HCT116 (cell line): ENCODE measurements at regions not wholly inside any gene's neighbourhood (a gene's known extent, or its start where the extent isn't known, plus 50 kb on each side); places are given as distances from the start of the nearest gene placed in this dataset.

Source experiments
- ATAC-seq: fragments of 200-7000 bp; cut with Tn5 transposase; 2 replicates; pipeline ENCODE4 v1.9.1; 2020; ENCODE audit warnings: mild to moderate bottlenecking, moderate library complexity
- BruUV-seq: library from RNA; stranded (reverse); fragments of 400-500 nt; replicated peaks from 2 replicates; lab custom pipeline; 2021; lab: Mats Ljungman, UMichigan
- CTCF ChIA-PET: fragments of 300-600 bp; sonication (Branson Sonifier 250); formaldehyde crosslinking; loops from one replicate; lab custom pipeline; 2021; ENCODE audit warnings: antibody characterized with exemption; lab: Charles Lee
- POLR2A ChIA-PET: fragments of 300-600, 350-600 bp; sonication (Branson Sonifier 250); formaldehyde crosslinking; loops from one replicate; lab custom pipeline; 2021; ENCODE audit warnings: antibody characterized with exemption; lab: Charles Lee
- RAD21 ChIA-PET, 2 experiments: fragments of 300-600 bp; sonication (Branson Sonifier 250); formaldehyde crosslinking; loops; one replicate each; lab custom pipeline; 2023; ENCODE audit warnings: low total read pairs in 2 of 2; ENCODE audit not compliant: uncharacterized antibody in 2 of 2, unreplicated experiment in 2 of 2, low non-redundant PET in 1 of 2; lab: Charles Lee
- DNase-seq: peaks from one replicate; pipeline ENCODE4 v3.0.0-alpha.2; 2010; ENCODE audit warnings: low read depth, low spot score
- H2AFZ ChIP-seq: fragments of 200-600 bp; shearing (Covaris generic), sonication (generic); 2 replicates; pipeline ENCODE4 v1.6.1; 2017; ENCODE audit warnings: low read depth, mixed run types, mixed read lengths, antibody characterized with exemption, low read length; ENCODE audit not compliant: poor library complexity, severe bottlenecking
- H3K27ac ChIP-seq: 2 replicates; pipeline ENCODE4 v1.5.1; 2012; ENCODE audit warnings: low read depth, low read length
- H3K27me3 ChIP-seq: fragments of 200-600 bp; sonication (generic); 2 replicates; pipeline ENCODE4 v1.6.1; 2016; ENCODE audit warnings: mixed run types, low read length, mixed read lengths; ENCODE audit not compliant: insufficient read depth
- H3K36me3 ChIP-seq, 2 experiments: fragments of 200-500 bp in 1 of 2; fragments of 200-600 bp in 1 of 2; sonication (Bioruptor generic) in 1 of 2; sonication (generic) in 1 of 2; 2 replicates each; pipeline versions ENCODE4 v1.5.1 to v1.6.1; 2014 to 2016; ENCODE audit warnings: low read length in 2 of 2, inconsistent platforms in 1 of 2, mixed read lengths in 1 of 2, mixed run types in 1 of 2; ENCODE audit not compliant: insufficient read depth in 2 of 2, control insufficient read depth in 1 of 2
- H3K4me1 ChIP-seq, 2 experiments: fragments of 200-600 bp in 1 of 2; sonication (generic) in 1 of 2; 2 replicates each; pipeline versions ENCODE4 v1.5.1 to v1.6.1; 2012 to 2017; ENCODE audit warnings: low read length in 2 of 2, inconsistent platforms in 1 of 2, mild to moderate bottlenecking in 1 of 2, mixed read lengths in 1 of 2, mixed run types in 1 of 2, moderate library complexity in 1 of 2; ENCODE audit not compliant: insufficient read depth in 2 of 2, control insufficient read depth in 1 of 2
- H3K4me2 ChIP-seq: fragments of 200-600 bp; sonication (generic); 2 replicates; pipeline ENCODE4 v1.6.1; 2017; ENCODE audit warnings: mixed run types, low read length, mixed read lengths
- H3K4me3 ChIP-seq, 2 experiments: fragments of 200-600 bp in 1 of 2; sonication (generic) in 1 of 2; replicated peaks in 1 of 2; 2 replicates each; pipeline ENCODE4 v1.5.1; 2011 to 2016; ENCODE audit warnings: low read length in 2 of 2, control low read depth in 1 of 2, low read depth in 1 of 2, mild to moderate bottlenecking in 1 of 2, mixed read lengths in 1 of 2, mixed run types in 1 of 2
- H3K79me2 ChIP-seq: fragments of 200-600 bp; sonication (generic); 2 replicates; pipeline ENCODE4 v1.6.1; 2017; ENCODE audit warnings: mild to moderate bottlenecking, mixed run types, low read length, moderate library complexity, mixed read lengths; ENCODE audit not compliant: insufficient read depth
- H3K9ac ChIP-seq: fragments of 200-600 bp; sonication (generic); 2 replicates; pipeline ENCODE4 v1.6.1; 2016; ENCODE audit warnings: low read length, mixed read lengths
- H3K9me2 ChIP-seq: fragments of 200-600 bp; sonication (generic), shearing (Covaris generic); 2 replicates; pipeline ENCODE4 v1.6.1; 2017; ENCODE audit warnings: mixed run types, mild to moderate bottlenecking, moderate library complexity; ENCODE audit not compliant: insufficient read depth
- H3K9me3 ChIP-seq, 2 experiments: fragments of 200-500 bp in 1 of 2; fragments of 200-600 bp in 1 of 2; sonication (Bioruptor generic) in 1 of 2; sonication (generic) in 1 of 2; 2 replicates each; pipeline ENCODE4 v1.6.1; 2014 to 2017; ENCODE audit warnings: low read length in 2 of 2, mixed read lengths in 2 of 2, inconsistent platforms in 1 of 2, low read depth in 1 of 2, mild to moderate bottlenecking in 1 of 2, mixed run types in 1 of 2, moderate library complexity in 1 of 2; ENCODE audit not compliant: control insufficient read depth in 1 of 2, insufficient read depth in 1 of 2
- H4K20me1 ChIP-seq: fragments of 200-600 bp; sonication (generic), shearing (Covaris generic); 2 replicates; pipeline ENCODE4 v1.6.1; 2017; ENCODE audit warnings: mixed run types, mild to moderate bottlenecking, moderate library complexity; ENCODE audit not compliant: insufficient read depth
- CBX3 ChIP-seq: IDR thresholded peaks from 2 replicates; pipeline ENCODE4 v1.6.1; 2012; ENCODE audit warnings: low read depth
- EGR1 ChIP-seq: IDR thresholded peaks from 2 replicates; pipeline ENCODE4 v1.6.1; 2012; ENCODE audit warnings: low read depth
- EZH2phosphoT487 ChIP-seq: fragments of 200-600 bp; IDR thresholded peaks from 2 replicates; pipeline ENCODE4 v1.6.1; 2018; ENCODE audit warnings: antibody characterized with exemption, borderline replicate concordance
- JUND ChIP-seq: IDR thresholded peaks from 2 replicates; pipeline ENCODE4 v1.6.1; 2012
- SIN3A ChIP-seq: IDR thresholded peaks from 2 replicates; pipeline ENCODE4 v1.6.1; 2012; ENCODE audit warnings: low read depth
- SRF ChIP-seq: IDR thresholded peaks from 2 replicates; pipeline ENCODE4 v1.6.1; 2012; ENCODE audit warnings: low read depth
- YY1 ChIP-seq: IDR thresholded peaks from 2 replicates; pipeline ENCODE4 v1.6.1; 2011; ENCODE audit warnings: low read length, low read depth, moderate library complexity, mild to moderate bottlenecking; ENCODE audit not compliant: insufficient replicate concordance; ENCODE audit errors: extremely low read depth
- intact Hi-C: fragments of 100-400 bp; cut with micrococcal nuclease; formaldehyde crosslinking; loops from 2 replicates; pipeline ENCODE4 v1.10.0; 2022
- TF ChIP-seq, protein P1 (sequence below), 3 experiments: fragments of 200-600 bp in 1 of 3; sonication (generic) in 1 of 3; IDR thresholded peaks in 2 of 3; conservative IDR thresholded peaks in 1 of 3; 2 replicates each; pipeline ENCODE4 v1.5.1; 2012 to 2017; ENCODE audit warnings: low read depth in 2 of 3, low read length in 2 of 3, antibody characterized with exemption in 1 of 3, borderline replicate concordance in 1 of 3, control low read depth in 1 of 3, mild to moderate bottlenecking in 1 of 3, mixed read lengths in 1 of 3, mixed run types in 1 of 3, moderate library complexity in 1 of 3; ENCODE audit not compliant: insufficient read depth in 1 of 3

DNA sequence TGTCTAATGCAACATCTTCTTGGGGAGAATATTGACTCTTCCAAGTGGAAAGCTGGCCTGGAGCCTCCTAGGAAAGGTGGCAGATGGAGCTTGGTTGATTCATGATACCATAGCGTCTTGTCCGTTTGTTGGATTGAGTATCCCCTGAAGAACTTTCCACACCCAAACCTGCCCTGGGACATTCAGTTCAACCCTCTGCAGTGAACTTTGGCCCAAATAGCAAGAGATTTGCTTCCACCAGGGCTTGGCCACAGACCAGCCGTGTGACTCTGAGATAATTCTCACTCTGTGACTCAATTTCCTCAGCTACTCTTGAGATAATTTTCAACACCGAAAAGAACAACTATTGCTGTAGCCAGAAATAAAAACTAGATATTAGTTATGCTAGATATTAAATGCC lies 108.0 kb upstream of the RAD23B start (continued):
- TF ChIP-seq YY1: no peak
- TF ChIP-seq, all 23 proteins: peak for 0

DNA sequence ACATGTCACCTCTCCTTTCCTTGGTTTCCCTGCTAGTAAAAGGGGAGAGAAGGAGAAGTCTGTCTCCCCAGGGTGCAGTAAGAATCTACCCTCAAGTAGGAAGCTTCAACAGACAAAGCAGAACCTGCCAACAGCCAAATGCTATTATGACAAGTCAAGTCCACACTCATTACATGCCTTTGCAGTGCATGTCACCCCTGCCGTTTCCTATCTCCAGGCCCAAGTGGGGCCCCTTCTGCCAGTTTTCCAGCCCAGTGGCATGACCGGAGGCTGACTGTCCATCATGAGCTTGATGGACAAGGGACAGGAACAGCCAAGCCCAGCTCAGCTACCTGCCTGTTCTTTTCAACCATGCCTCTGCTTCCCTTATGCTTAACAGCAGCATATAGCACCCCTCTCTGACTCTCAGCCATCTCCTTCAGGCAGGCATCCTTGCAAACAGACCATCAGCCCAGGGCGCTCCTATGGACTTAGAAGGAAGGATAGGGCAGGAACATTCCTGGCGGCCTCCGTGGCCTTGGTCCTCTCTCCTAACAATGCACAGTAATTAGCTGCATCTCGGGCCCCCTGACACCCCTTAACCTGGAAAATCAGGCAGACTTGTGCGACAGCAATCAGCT lies 107.2 kb upstream of the RAD23B start:
- no peaks in the 10 kb centered on the region for H4K20me1 ChIP-seq
- ChIA-PET POLR2A (no interaction called here), RAD21 (interaction anchor here in 1 of 2 experiments (0.5 kb wide), 1 partner anchor 32 kb away, joined by 4 read pairs; no protein-coding TSS in a partner anchor), CTCF (no interaction called here)
- BruUV-seq: no TSS peak
- no peak overlapping the region for H3K4me2 ChIP-seq
- peaks cover 9 to 75% of the 10 kb centered on the region in 2 experiments for H3K4me1 ChIP-seq
- H3K9me2 ChIP-seq: no peaks in the 10 kb centered on the region
- intact Hi-C loops: no loop called here
- no peaks in the 10 kb centered on the region for H3K27me3 ChIP-seq
- no peaks in the 10 kb centered on the region for H3K79me2 ChIP-seq
- TF ChIP-seq EZH2phosphoT487 (no peak), EGR1 (no peak), SRF (no peak), SIN3A (no peak), JUND (no peak), CBX3 (no peak)
- TF ChIP-seq, protein P1, sequence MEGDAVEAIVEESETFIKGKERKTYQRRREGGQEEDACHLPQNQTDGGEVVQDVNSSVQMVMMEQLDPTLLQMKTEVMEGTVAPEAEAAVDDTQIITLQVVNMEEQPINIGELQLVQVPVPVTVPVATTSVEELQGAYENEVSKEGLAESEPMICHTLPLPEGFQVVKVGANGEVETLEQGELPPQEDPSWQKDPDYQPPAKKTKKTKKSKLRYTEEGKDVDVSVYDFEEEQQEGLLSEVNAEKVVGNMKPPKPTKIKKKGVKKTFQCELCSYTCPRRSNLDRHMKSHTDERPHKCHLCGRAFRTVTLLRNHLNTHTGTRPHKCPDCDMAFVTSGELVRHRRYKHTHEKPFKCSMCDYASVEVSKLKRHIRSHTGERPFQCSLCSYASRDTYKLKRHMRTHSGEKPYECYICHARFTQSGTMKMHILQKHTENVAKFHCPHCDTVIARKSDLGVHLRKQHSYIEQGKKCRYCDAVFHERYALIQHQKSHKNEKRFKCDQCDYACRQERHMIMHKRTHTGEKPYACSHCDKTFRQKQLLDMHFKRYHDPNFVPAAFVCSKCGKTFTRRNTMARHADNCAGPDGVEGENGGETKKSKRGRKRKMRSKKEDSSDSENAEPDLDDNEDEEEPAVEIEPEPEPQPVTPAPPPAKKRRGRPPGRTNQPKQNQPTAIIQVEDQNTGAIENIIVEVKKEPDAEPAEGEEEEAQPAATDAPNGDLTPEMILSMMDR (IDR thresholded peaks at IDR 0.05 in 2 of 3, conservative IDR thresholded peaks at IDR 0.05 in 1 of 3; ENCODE audit: borderline replicate concordance in 1 of 3, insufficient read depth in 1 of 3, low read depth in 2 of 3, low read length in 2 of 3): no peak
- DNase-seq: no peak
- H3K9me3 ChIP-seq: no peaks in the 10 kb centered on the region
- H3K36me3 ChIP-seq: no peaks in the 10 kb centered on the region
- ATAC-seq: no peak
- H3K9ac ChIP-seq: no peak overlapping the region
- H3K27ac ChIP-seq: no peak overlapping the region
- H2AFZ ChIP-seq: no peak overlapping the region
- H3K4me3 ChIP-seq: no peak overlapping the region
